GM23248 (cell line): ENCODE measurements at regions not wholly inside any gene's neighbourhood (a gene's known extent, or its start where the extent isn't known, plus 50 kb on each side); places are given as distances from the start of the nearest gene placed in this dataset.

ENCODE experiments used
- DNase-seq: peaks from one replicate; pipeline ENCODE4 v3.0.0-alpha.2; 2015
- H2AFZ ChIP-seq: fragments of 200-600 bp; sonication (generic); 2 replicates; pipeline ENCODE4 v1.6.1; 2016; ENCODE audit warnings: antibody characterized with exemption
- H3F3A ChIP-seq: fragments of 200-600 bp; sonication (generic); 2 replicates; pipeline ENCODE4 v1.6.1; 2016; ENCODE audit warnings: mild to moderate bottlenecking, antibody characterized with exemption, mixed run types; ENCODE audit not compliant: insufficient read depth
- H3K27ac ChIP-seq: fragments of 200-600 bp; sonication (generic); 2 replicates; pipeline ENCODE4 v1.5.1; 2016; ENCODE audit warnings: mild to moderate bottlenecking
- H3K27me3 ChIP-seq: fragments of 200-600 bp; sonication (generic); replicated peaks from 2 replicates; pipeline ENCODE4 v1.6.1; 2016; ENCODE audit warnings: mild to moderate bottlenecking; ENCODE audit not compliant: insufficient read depth
- H3K36me3 ChIP-seq: fragments of 200-600 bp; sonication (generic); 2 replicates; pipeline ENCODE4 v1.6.1; 2016; ENCODE audit warnings: low read depth, mild to moderate bottlenecking
- H3K4me1 ChIP-seq: fragments of 200-600 bp; sonication (generic); 2 replicates; pipeline ENCODE4 v1.6.1; 2016; ENCODE audit warnings: mild to moderate bottlenecking; ENCODE audit not compliant: insufficient read depth
- H3K4me2 ChIP-seq: fragments of 200-600 bp; sonication (generic); one replicate; pipeline ENCODE4 v1.6.1; 2016; ENCODE audit warnings: mild to moderate bottlenecking; ENCODE audit not compliant: unreplicated experiment
- H3K4me3 ChIP-seq: fragments of 200-600 bp; sonication (generic); 2 replicates; pipeline ENCODE4 v1.5.1; 2016; ENCODE audit warnings: mild to moderate bottlenecking
- H3K79me2 ChIP-seq: fragments of 200-600 bp; sonication (generic); 2 replicates; pipeline ENCODE4 v1.6.1; 2016; ENCODE audit warnings: mild to moderate bottlenecking; ENCODE audit not compliant: insufficient read depth
- H3K9ac ChIP-seq: fragments of 200-600 bp; sonication (generic); 2 replicates; pipeline ENCODE4 v1.6.1; 2016; ENCODE audit warnings: mild to moderate bottlenecking
- H3K9me2 ChIP-seq: fragments of 200-600 bp; sonication (generic); 2 replicates; pipeline ENCODE4 v1.6.1; 2016; ENCODE audit warnings: mixed run types, mild to moderate bottlenecking, moderate library complexity; ENCODE audit not compliant: insufficient read depth
- H3K9me3 ChIP-seq: fragments of 200-600 bp; sonication (generic); one replicate; pipeline ENCODE4 v1.6.1; 2017; ENCODE audit warnings: low read depth
- H4K20me1 ChIP-seq: fragments of 200-600 bp; sonication (generic); 2 replicates; pipeline ENCODE4 v1.6.0; 2016; ENCODE audit not compliant: insufficient read depth
- EZH2 ChIP-seq: fragments of 200-600 bp; sonication (generic); IDR thresholded peaks from 2 replicates; pipeline ENCODE4 v1.6.1; 2018; ENCODE audit warnings: antibody characterized with exemption, mild to moderate bottlenecking; ENCODE audit not compliant: insufficient read depth, poor library complexity, severe bottlenecking
- EZH2phosphoT487 ChIP-seq: fragments of 200-600 bp; sonication (generic); IDR thresholded peaks from 2 replicates; pipeline ENCODE4 v1.6.1; 2018; ENCODE audit warnings: antibody characterized with exemption, moderate library complexity, mild to moderate bottlenecking, low read depth; ENCODE audit not compliant: insufficient read depth
- WGBS, 2 experiments: methylation state at CpG; one replicate each; pipeline ENCODE4 v1.1.6; 2015 to 2017; ENCODE audit warnings: low lambda C conversion rate in 2 of 2, low coverage in 1 of 2; ENCODE audit errors: missing lambda C conversion rate in 2 of 2; 5-methylcytosine and 5-hydroxymethylcytosine counted together
- in situ Hi-C: fragments of 300-500 bp; cut with MboI; formaldehyde crosslinking; loops from 2 replicates; pipeline ENCODE4 v1.15.0; 2020

GRCh38 chr5:61924251-61924650, 381.8 kb upstream of the KIF2A start:
- H4K20me1 ChIP-seq: no peaks in the 10 kb centered on the region
- H3K79me2 ChIP-seq: no peaks in the 10 kb centered on the region
- in situ Hi-C loops: no loop called here
- H3K4me3 ChIP-seq: no peak overlapping the region
- no peak overlapping the region for H3K27ac ChIP-seq
- no peak overlapping the region for H3K4me2 ChIP-seq
- H3K9me3 ChIP-seq: no peaks in the 10 kb centered on the region
- H3K4me1 ChIP-seq: no peaks in the 10 kb centered on the region
- no peak for DNase-seq
- H3K36me3 ChIP-seq: no peaks in the 10 kb centered on the region
- no peaks in the 10 kb centered on the region for H3K9me2 ChIP-seq
- TF ChIP-seq EZH2 (no peak), EZH2phosphoT487 (no peak)
- H3F3A ChIP-seq: no peaks in the 10 kb centered on the region
- 0 out of 2 replicates have a peak, but pooled peaks cover 9% of the 10 kb centered on the region for H3K27me3 ChIP-seq
- H2AFZ ChIP-seq: no peak overlapping the region
- no peak overlapping the region for H3K9ac ChIP-seq
- WGBS, 2 experiments: 17 to 22% methylated on average over 1 of the region's 1 CpG

- no peaks in the 10 kb centered on the region for H3K9me2 ChIP-seq
- no peak overlapping the region for H3K27ac ChIP-seq
- H3K4me2 ChIP-seq: no peak overlapping the region
- DNase-seq: no peak
- H3K4me1 ChIP-seq: no peaks in the 10 kb centered on the region
- no peaks in the 10 kb centered on the region for H3K9me3 ChIP-seq
- H3K4me3 ChIP-seq: no peak overlapping the region
- no peak overlapping the region for H3K9ac ChIP-seq
- in situ Hi-C loops: loop anchor here (25.0 kb wide), 1 partner anchor 965 kb away; no protein-coding TSS in a partner anchor
- TF ChIP-seq EZH2 (no peak), EZH2phosphoT487 (no peak)
- no peak overlapping the region for H2AFZ ChIP-seq
- H3K79me2 ChIP-seq: no peaks in the 10 kb centered on the region
- H3K27me3 ChIP-seq: 0 out of 2 replicates have a peak, but pooled peaks cover 9% of the 10 kb centered on the region
- no peaks in the 10 kb centered on the region for H3F3A ChIP-seq
- H3K36me3 ChIP-seq: no peaks in the 10 kb centered on the region
- H4K20me1 ChIP-seq: no peaks in the 10 kb centered on the region
Observed at GRCh38 chr5:61926911-61927310, 379.1 kb upstream of the KIF2A start.

DNA sequence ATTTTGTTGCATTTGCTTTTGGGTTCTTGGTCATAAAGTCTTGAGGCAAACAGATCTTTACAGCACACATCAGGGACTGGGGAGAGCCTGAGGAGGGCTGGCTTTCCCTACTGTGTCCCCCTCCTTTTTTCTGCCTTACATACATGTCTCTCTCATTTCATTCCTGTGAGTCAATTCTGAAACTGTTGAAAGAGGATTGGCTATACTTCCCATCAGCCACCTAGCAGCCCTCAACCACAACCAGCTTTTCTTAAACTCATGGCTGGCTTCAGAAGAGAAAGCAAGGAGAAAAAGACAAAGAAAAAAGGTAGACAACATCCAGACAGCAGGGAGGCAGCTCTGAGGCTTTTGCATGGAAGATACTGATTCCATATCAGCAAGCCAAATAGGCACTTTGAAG, 374.8 kb upstream of the KIF2A start:
- Histone ChIP-seq H3F3A (no peaks in the 10 kb centered on the region), H4K20me1 (no peaks in the 10 kb centered on the region), H3K9me3 (no peaks in the 10 kb centered on the region), H3K9me2 (no peaks in the 10 kb centered on the region), H3K36me3 (no peaks in the 10 kb centered on the region), H3K4me3 (no peak overlapping the region), H3K9ac (no peak overlapping the region), H3K79me2 (no peaks in the 10 kb centered on the region), H2AFZ (no peak overlapping the region), H3K4me2 (no peak overlapping the region), H3K27ac (no peak overlapping the region), H3K27me3 (no peaks in the 10 kb centered on the region; the same call in 1 of the 2 replicates), H3K4me1 (no peaks in the 10 kb centered on the region)
- in situ Hi-C loops: loop anchor here (25.0 kb wide), 1 partner anchor 969 kb away; no protein-coding TSS in a partner anchor
- DNase-seq: no peak
- no peak for TF ChIP-seq EZH2phosphoT487
- TF ChIP-seq EZH2: no peak

- no peaks in the 10 kb centered on the region for H3K9me2 ChIP-seq
- H2AFZ ChIP-seq: no peak overlapping the region
- no peak for TF ChIP-seq EZH2
- no peak for TF ChIP-seq EZH2phosphoT487
- no peaks in the 10 kb centered on the region; the same call in none of the 2 replicates for H3K27me3 ChIP-seq
- no peaks in the 10 kb centered on the region for H3K4me1 ChIP-seq
- H3K27ac ChIP-seq: no peak overlapping the region
- no peaks in the 10 kb centered on the region for H3K79me2 ChIP-seq
- no peak overlapping the region for H3K4me3 ChIP-seq
- H4K20me1 ChIP-seq: no peaks in the 10 kb centered on the region
- DNase-seq: peak; percentile 59
- no peak overlapping the region for H3K9ac ChIP-seq
- H3K9me3 ChIP-seq: no peaks in the 10 kb centered on the region
- H3K4me2 ChIP-seq: no peak overlapping the region
- H3K36me3 ChIP-seq: no peaks in the 10 kb centered on the region
- WGBS, 2 experiments: 13 to 21% methylated on average over 4 of the region's 4 CpGs
- no peaks in the 10 kb centered on the region for H3F3A ChIP-seq
- in situ Hi-C loops: loop anchor here (25.0 kb wide), 1 partner anchor 972 kb away; no protein-coding TSS in a partner anchor
Observed at GRCh38 chr5:61933787-61934626, 372.0 kb upstream of the KIF2A start.
